Chondrocyte (in vitro differentiated cells): ENCODE measurements at regions not wholly inside any gene's neighbourhood (a gene's known extent, or its start where the extent isn't known, plus 50 kb on each side); places are given as distances from the start of the nearest gene placed in this dataset.

Source experiments
- DNase-seq: peaks from one replicate; pipeline ENCODE4 v3.0.0; 2021; ENCODE audit warnings: mixed read lengths, low spot score
- H3K27ac Mint-ChIP-seq: one replicate; pipeline ENCODE4 v1.8.0; 2021; ENCODE audit warnings: mild to moderate bottlenecking, moderate library complexity, mixed read lengths; ENCODE audit not compliant: unreplicated experiment
- H3K27me3 Mint-ChIP-seq: 2 replicates; pipeline ENCODE4 v1.8.0; 2021; ENCODE audit warnings: low read depth, mixed read lengths
- H3K36me3 Mint-ChIP-seq: 2 replicates; pipeline ENCODE4 v1.8.0; 2021; ENCODE audit warnings: low read depth, mixed read lengths
- H3K4me1 Mint-ChIP-seq: 2 replicates; pipeline ENCODE4 v1.8.0; 2021; ENCODE audit warnings: low read depth, mild to moderate bottlenecking, mixed read lengths
- H3K4me3 Mint-ChIP-seq: one replicate; pipeline ENCODE4 v1.8.0; 2021; ENCODE audit warnings: mild to moderate bottlenecking, moderate library complexity, mixed read lengths; ENCODE audit not compliant: unreplicated experiment
- H3K9me3 Mint-ChIP-seq: 2 replicates; pipeline ENCODE4 v1.8.0; 2021; ENCODE audit warnings: low read depth, mixed read lengths
- TF ChIP-seq, protein P1 (sequence below): fragments of 200-600 bp; sonication (generic); IDR thresholded peaks from 2 replicates; pipeline ENCODE4 v1.5.0; 2021; ENCODE audit warnings: antibody characterized with exemption, mild to moderate bottlenecking, moderate library complexity

DNA sequence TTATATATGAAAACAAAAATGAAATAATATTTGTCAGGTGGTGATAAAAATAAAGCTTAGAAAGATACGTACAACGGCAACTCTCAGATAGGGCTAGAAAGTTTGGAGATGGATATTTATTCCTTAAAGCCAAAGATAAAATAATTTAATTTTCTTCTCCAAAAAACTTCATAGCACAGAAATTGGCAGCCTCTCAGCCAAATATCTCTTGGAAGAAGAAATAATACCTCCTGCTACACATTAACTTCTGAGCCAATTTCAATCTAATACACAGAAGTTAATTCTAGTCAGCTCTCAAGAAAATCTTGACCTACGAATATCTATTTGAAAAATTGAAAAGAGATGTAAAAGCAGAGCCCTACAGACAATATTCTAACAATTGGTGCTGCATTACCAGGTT is 122.4 kb downstream of the TES start:
- TF ChIP-seq, protein P1, sequence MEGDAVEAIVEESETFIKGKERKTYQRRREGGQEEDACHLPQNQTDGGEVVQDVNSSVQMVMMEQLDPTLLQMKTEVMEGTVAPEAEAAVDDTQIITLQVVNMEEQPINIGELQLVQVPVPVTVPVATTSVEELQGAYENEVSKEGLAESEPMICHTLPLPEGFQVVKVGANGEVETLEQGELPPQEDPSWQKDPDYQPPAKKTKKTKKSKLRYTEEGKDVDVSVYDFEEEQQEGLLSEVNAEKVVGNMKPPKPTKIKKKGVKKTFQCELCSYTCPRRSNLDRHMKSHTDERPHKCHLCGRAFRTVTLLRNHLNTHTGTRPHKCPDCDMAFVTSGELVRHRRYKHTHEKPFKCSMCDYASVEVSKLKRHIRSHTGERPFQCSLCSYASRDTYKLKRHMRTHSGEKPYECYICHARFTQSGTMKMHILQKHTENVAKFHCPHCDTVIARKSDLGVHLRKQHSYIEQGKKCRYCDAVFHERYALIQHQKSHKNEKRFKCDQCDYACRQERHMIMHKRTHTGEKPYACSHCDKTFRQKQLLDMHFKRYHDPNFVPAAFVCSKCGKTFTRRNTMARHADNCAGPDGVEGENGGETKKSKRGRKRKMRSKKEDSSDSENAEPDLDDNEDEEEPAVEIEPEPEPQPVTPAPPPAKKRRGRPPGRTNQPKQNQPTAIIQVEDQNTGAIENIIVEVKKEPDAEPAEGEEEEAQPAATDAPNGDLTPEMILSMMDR, result no peak
- no peaks in the 10 kb centered on the region for H3K27me3 Mint-ChIP-seq
- H3K9me3 Mint-ChIP-seq, result peaks cover 2% of the 10 kb centered on the region
- H3K36me3 Mint-ChIP-seq, result no peaks in the 10 kb centered on the region
- H3K4me1 Mint-ChIP-seq, result peaks cover 21% of the 10 kb centered on the region
- H3K4me3 Mint-ChIP-seq, result no peak overlapping the region
- DNase-seq, result no peak
- no peak overlapping the region for H3K27ac Mint-ChIP-seq

DNA sequence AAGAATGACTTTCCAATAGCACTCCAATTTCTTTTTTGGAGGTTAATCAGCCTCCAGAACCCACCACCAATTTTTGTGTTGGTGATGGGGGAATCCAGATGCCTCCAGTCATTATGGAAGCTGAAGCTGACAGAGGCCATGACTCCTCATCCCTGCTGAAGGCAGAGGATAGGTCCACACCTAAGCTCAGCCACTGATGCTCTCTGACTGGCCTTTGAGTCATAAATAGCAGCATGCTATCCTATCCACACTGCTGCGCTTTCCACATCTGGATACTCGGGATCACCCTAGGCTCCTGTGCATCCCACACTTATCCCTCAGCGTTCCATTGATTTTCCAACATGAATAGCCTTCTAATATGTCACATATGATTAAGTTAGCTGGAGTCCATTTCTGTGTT is 124.2 kb downstream of the TES start:
- H3K27ac Mint-ChIP-seq, result no peak overlapping the region
- no peak for DNase-seq
- no peaks in the 10 kb centered on the region for H3K27me3 Mint-ChIP-seq
- peaks cover 2% of the 10 kb centered on the region for H3K9me3 Mint-ChIP-seq
- peaks cover 9% of the 10 kb centered on the region for H3K4me1 Mint-ChIP-seq
- H3K36me3 Mint-ChIP-seq, result no peaks in the 10 kb centered on the region
- TF ChIP-seq, protein P1, result no peak
- H3K4me3 Mint-ChIP-seq, result no peak overlapping the region

DNA sequence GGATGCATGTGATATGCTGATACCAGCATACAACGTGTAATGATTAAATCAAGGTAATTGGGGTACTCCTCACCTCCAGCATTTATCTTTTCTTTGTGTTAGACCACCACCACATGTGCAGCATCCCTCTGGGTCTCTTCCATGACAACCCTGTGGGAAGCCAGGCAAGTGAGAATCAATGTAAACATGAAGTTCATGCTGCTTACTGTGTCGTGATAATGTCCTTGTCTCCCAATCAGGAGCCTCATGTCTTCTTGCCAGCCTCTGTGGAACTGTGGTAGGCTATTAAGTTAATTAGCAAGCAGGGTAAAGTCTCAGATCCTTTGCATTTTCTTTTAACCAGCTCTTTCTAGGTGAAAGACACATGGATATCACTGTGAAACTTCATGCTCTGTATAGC is 126.7 kb downstream of the TES start:
- no peak overlapping the region for H3K27ac Mint-ChIP-seq
- TF ChIP-seq, protein P1, result no peak
- H3K4me3 Mint-ChIP-seq, result no peak overlapping the region
- peaks cover 19% of the 10 kb centered on the region for H3K4me1 Mint-ChIP-seq
- no peak for DNase-seq
- H3K36me3 Mint-ChIP-seq, result no peaks in the 10 kb centered on the region
- H3K27me3 Mint-ChIP-seq, result no peaks in the 10 kb centered on the region
- H3K9me3 Mint-ChIP-seq, result peaks cover 1% of the 10 kb centered on the region

DNA sequence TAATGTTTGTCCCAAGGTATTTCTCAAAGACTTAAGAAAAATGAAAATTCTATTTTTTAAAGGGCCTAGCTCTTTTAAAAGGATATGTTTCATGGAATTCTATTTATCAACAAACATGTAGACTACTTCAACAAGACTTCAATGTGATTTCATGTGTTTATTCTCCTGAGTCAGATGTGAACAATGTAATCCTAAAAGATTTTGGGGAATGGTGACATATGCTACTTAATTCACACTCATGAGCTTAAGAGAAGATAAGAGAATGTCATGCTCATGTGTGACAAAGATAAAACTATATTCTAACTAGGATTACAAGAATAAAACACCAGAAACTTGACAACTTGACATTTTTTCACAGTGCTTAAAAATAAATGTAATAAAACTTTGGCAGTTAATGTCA is 127.5 kb downstream of the TES start:
- H3K4me3 Mint-ChIP-seq, result no peak overlapping the region
- no peaks in the 10 kb centered on the region for H3K36me3 Mint-ChIP-seq
- DNase-seq, result no peak
- peaks cover 22% of the 10 kb centered on the region for H3K4me1 Mint-ChIP-seq
- no peak overlapping the region for H3K27ac Mint-ChIP-seq
- no peaks in the 10 kb centered on the region for H3K27me3 Mint-ChIP-seq
- TF ChIP-seq, protein P1, result no peak
- H3K9me3 Mint-ChIP-seq, result no peaks in the 10 kb centered on the region

DNA sequence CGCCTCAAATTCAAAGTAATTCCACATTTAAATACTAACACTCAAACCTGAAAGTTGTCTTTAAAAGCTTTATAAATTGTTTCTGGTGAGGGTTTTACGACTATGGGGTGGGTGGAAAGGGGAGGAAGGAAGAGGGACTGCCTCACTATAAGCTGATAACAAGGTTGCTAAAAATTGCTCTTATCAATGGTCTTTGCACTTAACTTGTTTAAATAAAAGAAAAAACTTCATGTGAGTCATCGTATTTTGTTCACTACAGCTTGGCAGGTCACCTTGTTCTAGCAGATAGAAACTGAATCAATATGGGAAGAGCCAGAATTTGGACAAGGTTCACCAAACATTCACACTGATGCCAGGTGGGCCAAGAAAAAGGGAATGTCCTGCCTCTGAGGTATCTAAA is 129.2 kb downstream of the TES start:
- Mint-ChIP-seq H3K27me3 (no peaks in the 10 kb centered on the region), H3K9me3 (no peaks in the 10 kb centered on the region), H3K36me3 (no peaks in the 10 kb centered on the region), H3K27ac (no peak overlapping the region), H3K4me3 (no peak overlapping the region), H3K4me1 (peaks cover 22% of the 10 kb centered on the region)
- TF ChIP-seq, protein P1, result no peak
- no peak for DNase-seq
